ENCODE measurements at regions not wholly inside any gene's neighbourhood (a gene's known extent, or its start where the extent isn't known, plus 50 kb on each side); places are given as distances from the start of the nearest gene placed in this dataset.

GRCh38 chr1:101309334-101310311 lies 72.8 kb downstream of the S1PR1 start (continued):
- TF ChIP-seq ZNF496 (CRISPR knock-in tag; IDR thresholded peaks at IDR 0.05; ENCODE audit: insufficient replicate concordance) (no peak), ZNF709 (CRISPR knock-in tag; IDR thresholded peaks at IDR 0.05) (no peak), SALL1 (CRISPR knock-in tag; IDR thresholded peaks at IDR 0.05) (0 out of 2 replicates have a peak, but pooled peaks have one; percentile 29), KDM5B (CRISPR knock-in tag; IDR thresholded peaks at IDR 0.05; ENCODE audit: borderline replicate concordance) (0 out of 2 replicates have a peak, but pooled peaks have one; percentile 30), ZNF510 (CRISPR knock-in tag; IDR thresholded peaks at IDR 0.05; ENCODE audit: low read depth) (no peak), SRF (IDR thresholded peaks at IDR 0.05; ENCODE audit: low read depth, low read length) (no peak), AHR (CRISPR knock-in tag; IDR thresholded peaks at IDR 0.05) (no peak), CCAR2 (optimal IDR thresholded peaks at IDR 0.05; ENCODE audit: low read depth, low read length) (no peak), TAF1 (CRISPR knock-in tag; IDR thresholded peaks at IDR 0.05) (no peak), MLLT10 (CRISPR knock-in tag; IDR thresholded peaks at IDR 0.05) (no peak), SMARCC2 (IDR thresholded peaks at IDR 0.05) (no peak), ZNF781 (CRISPR knock-in tag; IDR thresholded peaks at IDR 0.05; ENCODE audit: borderline replicate concordance, not compliant biosample characterization) (no peak), TBX2 (CRISPR knock-in tag; IDR thresholded peaks at IDR 0.05; ENCODE audit: borderline replicate concordance) (0 out of 2 replicates have a peak, but pooled peaks have one; percentile 19), KLF15 (CRISPR knock-in tag; IDR thresholded peaks at IDR 0.05; ENCODE audit: borderline replicate concordance) (no peak), ZNF562 (CRISPR knock-in tag; IDR thresholded peaks at IDR 0.05; ENCODE audit: borderline replicate concordance) (no peak), EP300 (IDR thresholded peaks at IDR 0.05; ENCODE audit: low read depth in 2 of 2, low read length in 2 of 2) (no peak), EP300 (CRISPR knock-in tag; IDR thresholded peaks at IDR 0.05; ENCODE audit: borderline replicate concordance) (no peak), ZNF251 (CRISPR knock-in tag; IDR thresholded peaks at IDR 0.05) (no peak), NBN (conservative IDR thresholded peaks at IDR 0.05) (no peak), GRHL1 (CRISPR knock-in tag; conservative IDR thresholded peaks at IDR 0.05) (no peak), RXRB (CRISPR knock-in tag; IDR thresholded peaks at IDR 0.05; ENCODE audit: borderline replicate concordance) (no peak), FOSL2 (CRISPR knock-in tag; IDR thresholded peaks at IDR 0.05) (no peak), SMAD1 (CRISPR knock-in tag; IDR thresholded peaks at IDR 0.05; ENCODE audit: borderline replicate concordance, low read depth) (0 out of 2 replicates have a peak, but pooled peaks have one; percentile 41), SMC3 (IDR thresholded peaks at IDR 0.05; ENCODE audit: low read length) (peak; percentile 77), MED8 (CRISPR knock-in tag; IDR thresholded peaks at IDR 0.05; ENCODE audit: insufficient replicate concordance) (no peak), PHF21A (CRISPR knock-in tag; IDR thresholded peaks at IDR 0.05) (no peak), ZNF547 (CRISPR knock-in tag; IDR thresholded peaks at IDR 0.05) (0 out of 2 replicates have a peak, but pooled peaks have one; percentile 47), NCOA1 (CRISPR knock-in tag; IDR thresholded peaks at IDR 0.05) (no peak), ZNF460 (CRISPR knock-in tag; IDR thresholded peaks at IDR 0.05; ENCODE audit: borderline replicate concordance) (no peak)

Measured in HepG2 (cell line).